Esophagus squamous epithelium (tissue), 5 donors: ENCODE measurements at regions not wholly inside any gene's neighbourhood (a gene's known extent, or its start where the extent isn't known, plus 50 kb on each side); places are given as distances from the start of the nearest gene placed in this dataset.

Source experiments
- DNase-seq: peaks from one replicate; lab custom pipeline; 2025; lab: John Stamatoyannopoulos, UW
- H3K27ac ChIP-seq, 4 donors: fragments of 200-600 bp; sonication (generic); one replicate each; pipeline ENCODE4 v1.5.1; 2016 to 2019; ENCODE audit warnings: mild to moderate bottlenecking in 1 of 4
- H3K27me3 ChIP-seq, 4 donors: fragments of 200-600 bp; sonication (generic); 1 replicate in 3 of 4; 2 replicates in 1 of 4; pipeline versions ENCODE4 v1.5.1 to v1.6.0; 2017 to 2021; ENCODE audit warnings: antibody characterized with exemption in 1 of 4
- H3K36me3 ChIP-seq, 3 donors: fragments of 200-600 bp; sonication (generic); one replicate each; pipeline ENCODE4 v1.5.1; 2016 to 2019
- H3K4me1 ChIP-seq, 3 donors: fragments of 200-600 bp; sonication (generic); one replicate each; pipeline ENCODE4 v1.5.1; 2017 to 2019
- H3K4me3 ChIP-seq, 4 donors: fragments of 200-600 bp; sonication (generic); 1 replicate in 3 of 4; 2 replicates in 1 of 4; pipeline ENCODE4 v1.5.1; 2016 to 2019; ENCODE audit warnings: mild to moderate bottlenecking in 2 of 4, moderate library complexity in 1 of 4
- H3K9me3 ChIP-seq, 3 donors: fragments of 200-600 bp; sonication (generic); one replicate each; pipeline ENCODE4 v1.5.1; 2016 to 2019
- CTCF ChIP-seq, 6 experiments: fragments of 450-650 bp in 4 of 6; fragments of 200-600 bp in 2 of 6; sonication (generic) in 2 of 6; IDR thresholded peaks; one replicate each; pipeline ENCODE4 v1.5.1; 2016 to 2019; ENCODE audit warnings: antibody characterized with exemption in 6 of 6, mild to moderate bottlenecking in 4 of 6, moderate library complexity in 4 of 6
- POLR2A ChIP-seq, 4 donors: fragments of 450-650 bp; IDR thresholded peaks; one replicate each; pipeline ENCODE4 v1.6.1; 2017; ENCODE audit warnings: antibody characterized with exemption in 4 of 4, mild to moderate bottlenecking in 4 of 4, moderate library complexity in 3 of 4
- WGBS, 2 donors: methylation state at CpG; one replicate each; pipeline ENCODE4 v1.1.5; 2018; 5-methylcytosine and 5-hydroxymethylcytosine counted together
- intact Hi-C: fragments of 100-400 bp; cut with DNase I; formaldehyde crosslinking; loops from one replicate; pipeline ENCODE4 v1.15.0; 2022
- donor health status: DM: yes; HTN: yes; CAD: no.

GRCh38 chr2:239602290-239603282 is 201.8 kb upstream of the HDAC4 start:
- peaks cover 0 to 19% (median 0%) of the 10 kb centered on the region in 4 donors for H3K27me3 ChIP-seq
- no peaks in the 10 kb centered on the region for H3K9me3 ChIP-seq
- H3K27ac ChIP-seq: no peak overlapping the region
- no peak for DNase-seq
- no peak overlapping the region for H3K4me3 ChIP-seq
- WGBS, 2 donors: 65 to 84% methylated on average over 10 to 16 of the region's 30 CpGs
- intact Hi-C loops: no loop called here
- H3K36me3 ChIP-seq: no peaks in the 10 kb centered on the region
- TF ChIP-seq CTCF (IDR thresholded peaks at IDR 0.05) (no peak), POLR2A (IDR thresholded peaks at IDR 0.05) (no peak)
- no peaks in the 10 kb centered on the region for H3K4me1 ChIP-seq

GRCh38 chr2:239601880-239602279 is 201.1 kb upstream of the HDAC4 start:
- intact Hi-C loops: no loop called here
- Histone ChIP-seq H3K27me3 (peaks cover 0 to 13% (median 0%) of the 10 kb centered on the region in 4 donors), H3K4me3 (no peak overlapping the region), H3K27ac (no peak overlapping the region), H3K36me3 (no peaks in the 10 kb centered on the region), H3K4me1 (no peaks in the 10 kb centered on the region), H3K9me3 (no peaks in the 10 kb centered on the region)
- 81 to 96% methylated on average over 3 to 7 of the region's 7 CpGs for WGBS, 2 donors
- no peak for DNase-seq
- TF ChIP-seq CTCF (IDR thresholded peaks at IDR 0.05) (no peak), POLR2A (IDR thresholded peaks at IDR 0.05) (no peak)

GRCh38 chr2:239601201-239601851 is 200.5 kb upstream of the HDAC4 start:
- Histone ChIP-seq H3K36me3 (no peaks in the 10 kb centered on the region), H3K9me3 (no peaks in the 10 kb centered on the region), H3K27ac (no peak overlapping the region), H3K27me3 (peaks cover 0 to 8% (median 0%) of the 10 kb centered on the region in 4 donors), H3K4me1 (no peaks in the 10 kb centered on the region), H3K4me3 (no peak overlapping the region)
- 61 to 81% methylated on average over 5 to 9 of the region's 15 CpGs for WGBS, 2 donors
- DNase-seq: no peak
- intact Hi-C loops: no loop called here
- TF ChIP-seq CTCF (IDR thresholded peaks at IDR 0.05) (no peak), POLR2A (IDR thresholded peaks at IDR 0.05) (no peak)

- Histone ChIP-seq H3K27ac (no peak overlapping the region), H3K36me3 (no peaks in the 10 kb centered on the region), H3K9me3 (no peaks in the 10 kb centered on the region), H3K4me1 (no peaks in the 10 kb centered on the region), H3K27me3 (peaks cover 0 to 7% (median 0%) of the 10 kb centered on the region in 4 donors), H3K4me3 (no peak overlapping the region)
- no peak for DNase-seq
- 0% methylated on average over 1 of the region's 5 CpGs; no CpG with 5 or more reads in 1 of the 2 donors for WGBS, 2 donors
- intact Hi-C loops: no loop called here
- TF ChIP-seq POLR2A (IDR thresholded peaks at IDR 0.05): no peak
- TF ChIP-seq CTCF (IDR thresholded peaks at IDR 0.05): no peak
Measured at GRCh38 chr2:239600650-239601049, 199.8 kb upstream of the HDAC4 start.
